GM10266 (cell line): ENCODE measurements at regions not wholly inside any gene's neighbourhood (a gene's known extent, or its start where the extent isn't known, plus 50 kb on each side); places are given as distances from the start of the nearest gene placed in this dataset.

ENCODE experiments used
- DNase-seq: peaks from one replicate; pipeline ENCODE4 v3.0.0; 2012; ENCODE audit errors: extremely low spot score
- CTCF ChIP-seq: IDR thresholded peaks from 2 replicates; pipeline ENCODE4 v1.5.1; 2012; ENCODE audit warnings: mild to moderate bottlenecking, low read depth; ENCODE audit not compliant: control insufficient read depth, insufficient read depth; ENCODE audit errors: missing control alignments

GRCh38 chr10:44015702-44016500 is 367.2 kb upstream of the ZNF32 start:
- no peak for TF ChIP-seq CTCF
- no peak for DNase-seq

DNA sequence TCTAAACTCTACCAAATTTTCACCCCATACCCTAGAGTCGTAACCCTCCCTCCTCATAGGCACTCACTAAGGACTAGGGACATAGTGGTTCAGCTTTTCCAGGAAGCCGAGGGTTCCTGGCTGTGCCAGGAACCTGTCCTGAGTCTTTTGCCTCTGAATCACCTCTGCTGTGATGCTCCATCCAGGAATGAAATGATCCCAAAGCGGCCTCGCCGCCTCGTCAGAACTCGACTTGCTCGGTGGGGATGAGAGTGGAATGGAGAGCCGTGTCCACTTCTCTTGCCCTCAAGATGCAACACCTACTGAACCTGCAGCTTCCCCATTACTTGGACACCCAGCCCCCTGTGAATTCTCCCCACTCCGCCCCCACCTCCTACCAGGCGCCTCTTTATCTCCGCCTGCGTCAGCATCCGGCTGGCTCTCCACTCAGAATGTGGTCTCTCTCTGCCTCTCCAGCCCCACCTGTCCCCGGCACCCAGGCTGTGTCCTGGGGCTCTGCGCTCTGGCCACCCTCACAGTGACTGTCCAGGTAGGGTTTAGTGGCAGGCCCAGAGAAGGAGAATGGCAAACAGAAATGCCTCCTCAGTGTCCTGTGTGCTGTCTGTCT is 366.1 kb upstream of the ZNF32 start:
- no peak for DNase-seq
- no peak for TF ChIP-seq CTCF

DNA sequence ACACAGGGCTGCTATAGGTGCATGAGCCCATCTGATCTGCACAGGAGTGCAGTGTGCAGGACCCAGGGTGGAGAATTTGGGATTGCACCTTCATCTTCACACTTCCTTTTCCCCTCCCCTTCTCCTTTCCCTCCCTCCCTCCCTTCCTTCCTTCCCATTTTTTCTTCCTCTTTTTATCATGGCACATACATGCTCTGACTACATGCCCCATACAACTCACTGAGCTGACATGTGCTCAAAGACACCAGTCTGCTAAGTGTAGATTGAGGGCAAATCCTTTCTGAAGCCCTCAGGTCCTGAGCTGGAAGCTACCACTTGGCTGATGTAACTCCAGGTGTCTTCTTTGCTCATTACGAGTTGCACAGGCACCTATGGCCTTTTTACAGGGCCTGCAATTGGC is 365.3 kb upstream of the ZNF32 start:
- DNase-seq: no peak
- no peak for TF ChIP-seq CTCF

GRCh38 chr10:44012921-44013320 is 364.2 kb upstream of the ZNF32 start:
- DNase-seq: no peak
- TF ChIP-seq CTCF: no peak

DNA sequence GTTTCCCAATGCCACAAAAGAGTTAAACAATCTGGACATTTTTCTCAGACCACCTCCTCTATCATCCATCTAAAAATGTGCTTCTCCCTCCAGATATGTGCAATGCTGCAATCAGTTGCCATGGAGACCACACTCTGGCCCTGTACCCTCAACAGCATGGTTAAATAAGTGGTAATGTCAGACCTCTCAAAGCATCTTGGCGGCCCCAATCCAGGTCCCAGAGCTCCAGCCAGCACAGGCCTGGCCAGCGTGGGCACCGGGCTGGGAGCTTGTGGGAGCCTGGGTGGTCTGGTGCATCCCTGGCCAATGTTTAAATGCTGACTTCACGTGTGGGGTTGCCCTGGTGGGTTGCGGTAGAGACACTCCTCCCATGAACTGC is 362.9 kb upstream of the ZNF32 start:
- no peak for DNase-seq
- TF ChIP-seq CTCF: no peak

GRCh38 chr10:44010873-44011602 is 362.4 kb upstream of the ZNF32 start:
- peak; percentile 56 for DNase-seq
- no peak for TF ChIP-seq CTCF

DNA sequence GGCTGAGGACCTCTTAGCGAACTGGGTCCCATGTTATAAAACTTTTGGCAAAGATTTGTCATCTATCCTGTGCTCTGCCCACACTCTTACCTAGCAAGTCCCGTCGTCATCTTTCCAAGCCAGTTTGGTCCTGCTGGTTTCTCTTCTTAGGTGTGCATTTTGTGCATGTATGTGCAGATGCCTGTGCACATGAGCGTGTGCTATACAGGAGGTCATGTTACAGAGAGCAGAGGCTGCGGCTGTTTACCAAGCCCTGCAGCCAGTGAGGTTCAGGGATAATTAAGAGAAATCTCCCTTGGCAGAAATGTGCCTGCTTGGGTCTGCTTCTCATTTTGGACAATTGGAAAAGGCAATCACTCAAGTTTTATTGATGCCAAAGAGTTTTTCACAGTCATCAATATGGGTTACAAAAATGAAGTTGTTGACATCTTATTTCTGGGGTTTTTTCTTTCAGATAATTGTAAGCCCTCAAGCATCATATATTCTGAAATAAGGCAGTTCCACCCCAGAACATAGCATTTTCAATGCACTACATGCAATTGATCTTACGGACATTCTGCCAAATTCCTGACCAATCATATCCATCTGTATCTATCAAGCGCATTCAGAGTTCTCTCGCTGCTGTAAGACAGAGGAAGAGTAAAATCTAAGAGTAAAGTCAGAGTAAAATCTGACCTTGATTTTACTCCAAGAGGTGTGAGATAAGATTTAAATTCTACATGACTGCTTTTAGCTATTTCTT is 361.4 kb upstream of the ZNF32 start:
- TF ChIP-seq CTCF: no peak
- no peak for DNase-seq
